K562 (cell line): ENCODE measurements at regions not wholly inside any gene's neighbourhood (a gene's known extent, or its start where the extent isn't known, plus 50 kb on each side); places are given as distances from the start of the nearest gene placed in this dataset.

Experiments used
- ATAC-seq: fragments of 200-7000 bp; cut with Tn5 transposase; 3 replicates; pipeline ENCODE4 v1.9.1; 2020; ENCODE audit warnings: moderate library complexity
- BruUV-seq: library from RNA; stranded (reverse); fragments of 400-500 nt; replicated peaks from 2 replicates; lab custom pipeline; 2021; lab: Mats Ljungman, UMichigan
- CTCF ChIA-PET: fragments of 300-600 bp; formaldehyde crosslinking; extraction: SDS; loops from one replicate; lab custom pipeline; 2021; ENCODE audit warnings: low intra/inter-chr PET ratio; lab: Yijun Ruan, JAX
- POLR2A ChIA-PET: fragments of 300-600, 350-650 bp; sonication (Branson Sonifier 250); formaldehyde crosslinking; extraction: SDS; loops from one replicate; lab custom pipeline; 2021; ENCODE audit warnings: antibody characterized with exemption, inconsistent platforms; lab: Yijun Ruan, JAX
- DNase-seq, 4 experiments: peaks; one replicate each; pipeline versions ENCODE4 v3.0.0 to v3.0.0-alpha.2; 2011 to 2018; ENCODE audit warnings: low spot score in 3 of 4, mixed read lengths in 3 of 4; ENCODE audit errors: extremely low read depth in 1 of 4
- FAIRE-seq: peaks from 2 replicates; lab custom pipeline; 2011; peaks lifted over from hg19 to GRCh38; lab: Jason Lieb, UNC
- H2AFZ ChIP-seq: 2 replicates; pipeline ENCODE4 v1.6.0; 2011; ENCODE audit warnings: low read depth, low read length, control low read depth, inconsistent platforms
- H3K27ac ChIP-seq: fragments of 200-600 bp; 3 replicates; pipeline ENCODE4 v1.8.0; 2011; ENCODE audit warnings: low read depth, mild to moderate bottlenecking, control low read depth, inconsistent platforms, low read length, moderate library complexity, mixed read lengths; ENCODE audit errors: extremely low read depth
- H3K27me3 ChIP-seq, 2 experiments: fragments of 300-600 bp in 1 of 2; 2 replicates in 1 of 2; 3 replicates in 1 of 2; pipeline versions ENCODE4 v1.6.0 to v1.8.0; 2011; ENCODE audit warnings: inconsistent platforms in 2 of 2, low read length in 2 of 2, mild to moderate bottlenecking in 1 of 2, mixed read lengths in 1 of 2, moderate library complexity in 1 of 2; ENCODE audit not compliant: control insufficient read depth in 2 of 2, insufficient read depth in 2 of 2
- H3K36me3 ChIP-seq: fragments of 300-600 bp; 3 replicates; pipeline ENCODE4 v1.8.0; 2011; ENCODE audit warnings: mild to moderate bottlenecking, low read length, inconsistent platforms; ENCODE audit not compliant: control insufficient read depth, insufficient read depth
- H3K4me1 ChIP-seq, 2 experiments: fragments of 200-600 bp in 1 of 2; replicated peaks in 1 of 2; 2 replicates in 1 of 2; 3 replicates in 1 of 2; pipeline versions ENCODE4 v1.5.1 to v1.8.0; 2011; ENCODE audit warnings: inconsistent platforms in 2 of 2, low read length in 2 of 2, mild to moderate bottlenecking in 1 of 2, mixed read lengths in 1 of 2, moderate library complexity in 1 of 2; ENCODE audit not compliant: control insufficient read depth in 2 of 2, insufficient read depth in 2 of 2
- H3K4me2 ChIP-seq: 2 replicates; pipeline ENCODE4 v1.6.1; 2011; ENCODE audit warnings: low read length, control low read depth, inconsistent platforms, mixed read lengths; ENCODE audit not compliant: insufficient read depth
- H3K4me3 ChIP-seq: fragments of 200-600 bp; sonication (generic), shearing (Covaris generic); 2 replicates; pipeline ENCODE4 v1.5.1; 2016; ENCODE audit warnings: control low read depth, inconsistent platforms
- H3K79me2 ChIP-seq: fragments of 200-600 bp; 3 replicates; pipeline ENCODE4 v1.8.0; 2011; ENCODE audit warnings: low read length, inconsistent platforms; ENCODE audit not compliant: control insufficient read depth, insufficient read depth
- H3K9ac ChIP-seq, 2 experiments: 2 replicates each; pipeline versions ENCODE4 v1.6.0 to v1.6.1; 2011; ENCODE audit warnings: low read depth in 2 of 2, low read length in 2 of 2, control low read depth in 1 of 2, inconsistent platforms in 1 of 2, mild to moderate bottlenecking in 1 of 2, mixed read lengths in 1 of 2; ENCODE audit not compliant: insufficient read depth in 1 of 2
- H3K9me1 ChIP-seq: one replicate; pipeline ENCODE4 v1.6.0; 2011; ENCODE audit warnings: inconsistent platforms, mild to moderate bottlenecking, low read length, moderate library complexity; ENCODE audit not compliant: control insufficient read depth, insufficient read depth
- H3K9me3 ChIP-seq: replicated peaks from 2 replicates; pipeline ENCODE4 v1.5.1; 2011; ENCODE audit warnings: low read depth, low read length, inconsistent platforms; ENCODE audit not compliant: control insufficient read depth, insufficient read depth
- H4K20me1 ChIP-seq: replicated peaks from 2 replicates; pipeline ENCODE4 v1.6.1; 2011; ENCODE audit warnings: low read length, inconsistent platforms, mixed read lengths; ENCODE audit not compliant: control insufficient read depth, insufficient read depth
- GTF2F1 ChIP-seq: IDR thresholded peaks from 2 replicates; pipeline ENCODE4 v1.6.1; 2011; ENCODE audit warnings: low read depth, low read length, improper control_type of control experiment
- KDM2B ChIP-seq: fragments of 250-450 bp; sonication (Bioruptor Pico); IDR thresholded peaks from 2 replicates; pipeline ENCODE4 v1.8.0; 2021; ENCODE audit warnings: mild to moderate bottlenecking, moderate library complexity
- MAFK ChIP-seq: IDR thresholded peaks from 2 replicates; pipeline ENCODE4 v1.6.1; 2011; ENCODE audit warnings: low read length, improper control_type of control experiment
- PHTF2 ChIP-seq: fragments of 250-450 bp; sonication (Bioruptor Pico); IDR thresholded peaks from 2 replicates; pipeline ENCODE4 v1.5.0; 2021; ENCODE audit warnings: mild to moderate bottlenecking
- POLR3A ChIP-seq: IDR thresholded peaks from 2 replicates; pipeline ENCODE4 v1.6.1; 2011; ENCODE audit warnings: borderline replicate concordance, mild to moderate bottlenecking, moderate library complexity; ENCODE audit not compliant: insufficient read length, insufficient read depth; ENCODE audit errors: extremely low read depth
- SNAPC5 ChIP-seq: fragments of 250-450 bp; sonication (Bioruptor Pico); IDR thresholded peaks from 2 replicates; pipeline ENCODE4 v1.8.0; 2021; ENCODE audit warnings: moderate library complexity, mild to moderate bottlenecking, inconsistent platforms
- SRSF9 ChIP-seq: fragments of 200-400 bp; formaldehyde crosslinking; IDR thresholded peaks from 2 replicates; pipeline ENCODE4 v1.6.1; 2017; ENCODE audit warnings: low read depth, low read length, borderline replicate concordance
- U2AF1 ChIP-seq: fragments of 200-400 bp; formaldehyde crosslinking; optimal IDR thresholded peaks from 2 replicates; pipeline ENCODE3; 2017; ENCODE audit warnings: mild to moderate bottlenecking, low read depth, low read length, moderate library complexity
- ZBTB43 ChIP-seq: sonication (generic); formaldehyde crosslinking; IDR thresholded peaks from 2 replicates; pipeline ENCODE4 v1.8.0; 2023; ENCODE audit warnings: mild to moderate bottlenecking, missing genetic modification reagents
- ZNF41 ChIP-seq: fragments of 250-450 bp; sonication (Bioruptor Pico); conservative IDR thresholded peaks from 2 replicates; pipeline ENCODE4 v1.4.0; 2020; ENCODE audit warnings: mild to moderate bottlenecking
- WGBS: fragments of 100-300 bp; shearing (Covaris generic); methylation state at CpG from one replicate; pipeline ENCODE4 v1.1.6; 2016; ENCODE audit warnings: low coverage, mixed read lengths; ENCODE audit not compliant: insufficient coverage; ENCODE audit errors: missing lambda C conversion rate; 5-methylcytosine and 5-hydroxymethylcytosine counted together
- in situ Hi-C: fragments of 300-500 bp; cut with MboI; formaldehyde crosslinking; loops from 4 replicates; pipeline ENCODE4 v1.15.0; 2018; ENCODE audit warnings: inconsistent platforms, mixed read lengths
- intact Hi-C: fragments of 100-400 bp; cut with micrococcal nuclease; formaldehyde crosslinking; loops from 2 replicates; pipeline ENCODE4 v1.14.2; 2022
- TF ChIP-seq, protein P1 (sequence below): fragments of 250-450 bp; sonication (Bioruptor Pico); IDR thresholded peaks from 2 replicates; pipeline ENCODE4 v1.8.0; 2021; ENCODE audit warnings: borderline replicate concordance, mild to moderate bottlenecking, moderate library complexity; ENCODE audit not compliant: poor library complexity, severe bottlenecking
- TF ChIP-seq, protein P2 (sequence below): fragments of 250-450 bp; sonication (Bioruptor Pico); IDR thresholded peaks from 2 replicates; pipeline ENCODE4 v1.5.0; 2021

- no TSS peak for BruUV-seq
- in situ Hi-C loops = no loop called here
- H3K79me2 ChIP-seq = no peaks in the 10 kb centered on the region
- no peaks in the 10 kb centered on the region for H3K9me3 ChIP-seq
- DNase-seq (no peak), FAIRE-seq (no peak), ATAC-seq (no peak)
- H4K20me1 ChIP-seq = no peaks in the 10 kb centered on the region
- intact Hi-C loops = no loop called here
- WGBS = 0% methylated on average over 3 of the region's 3 CpGs
- H3K27me3 ChIP-seq = no peaks in the 10 kb centered on the region
- no peaks in the 10 kb centered on the region for H3K4me1 ChIP-seq
- no peak overlapping the region for H3K9ac ChIP-seq
- no peak overlapping the region for H2AFZ ChIP-seq
- H3K4me3 ChIP-seq = no peak overlapping the region
- TF ChIP-seq, protein P1, sequence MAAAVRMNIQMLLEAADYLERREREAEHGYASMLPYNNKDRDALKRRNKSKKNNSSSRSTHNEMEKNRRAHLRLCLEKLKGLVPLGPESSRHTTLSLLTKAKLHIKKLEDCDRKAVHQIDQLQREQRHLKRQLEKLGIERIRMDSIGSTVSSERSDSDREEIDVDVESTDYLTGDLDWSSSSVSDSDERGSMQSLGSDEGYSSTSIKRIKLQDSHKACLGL (CRISPR knock-in tag) = no peak
- TF ChIP-seq KDM2B (CRISPR knock-in tag) = no peak
- TF ChIP-seq ZNF41 (CRISPR knock-in tag) = no peak
- no peak for TF ChIP-seq GTF2F1
- TF ChIP-seq U2AF1 = no peak
- TF ChIP-seq SRSF9 = no peak
- TF ChIP-seq, protein P2, sequence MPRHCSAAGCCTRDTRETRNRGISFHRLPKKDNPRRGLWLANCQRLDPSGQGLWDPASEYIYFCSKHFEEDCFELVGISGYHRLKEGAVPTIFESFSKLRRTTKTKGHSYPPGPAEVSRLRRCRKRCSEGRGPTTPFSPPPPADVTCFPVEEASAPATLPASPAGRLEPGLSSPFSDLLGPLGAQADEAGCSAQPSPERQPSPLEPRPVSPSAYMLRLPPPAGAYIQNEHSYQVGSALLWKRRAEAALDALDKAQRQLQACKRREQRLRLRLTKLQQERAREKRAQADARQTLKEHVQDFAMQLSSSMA = no peak
- no peak for TF ChIP-seq MAFK
- TF ChIP-seq PHTF2 (CRISPR knock-in tag) = no peak
- TF ChIP-seq SNAPC5 = no peak
- no peak for TF ChIP-seq POLR3A
- no peak for TF ChIP-seq ZBTB43
- CTCF ChIA-PET = no interaction called here
- H3K9me1 ChIP-seq = no peaks in the 10 kb centered on the region
- POLR2A ChIA-PET = no interaction called here
- H3K27ac ChIP-seq = no peak overlapping the region
- H3K36me3 ChIP-seq = no peaks in the 10 kb centered on the region
- no peak overlapping the region for H3K4me2 ChIP-seq
Measured at GRCh38 chr19:32191921-32192320, 153.5 kb upstream of the ZNF507 start.
